Anterior cingulate cortex (tissue), 58 donors: ENCODE measurements at regions not wholly inside any gene's neighbourhood (a gene's known extent, or its start where the extent isn't known, plus 50 kb on each side); places are given as distances from the start of the nearest gene placed in this dataset.
"Not testable (repeated sequence)": the region's sequence is repeated elsewhere in the genome, so short reads cannot be mapped to it uniquely, and the experiment has no call there.

Source experiments
- DNase-seq, 58 donors: peaks; one replicate each; lab custom pipeline; 2025; lab: John Stamatoyannopoulos, UW

DNA sequence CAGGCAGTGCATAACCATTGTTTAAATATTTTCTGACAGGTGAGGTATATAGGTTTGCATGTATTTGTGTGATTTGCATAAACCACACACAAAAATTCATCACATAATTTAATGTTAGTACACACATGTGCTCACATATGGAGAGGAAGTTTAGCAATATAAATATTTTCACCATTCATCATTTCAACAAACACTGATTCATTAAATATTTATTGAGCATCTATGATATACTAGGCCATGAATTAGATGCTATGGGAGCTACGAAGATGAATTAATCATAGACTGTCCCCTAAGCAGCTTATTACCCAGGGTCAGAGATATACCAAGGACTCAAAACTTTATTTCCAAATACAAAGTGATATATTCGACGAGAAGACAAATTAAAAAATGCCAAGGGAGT is 311.6 kb upstream of the PIK3C3 start:
- DNase-seq, result no peak

DNA sequence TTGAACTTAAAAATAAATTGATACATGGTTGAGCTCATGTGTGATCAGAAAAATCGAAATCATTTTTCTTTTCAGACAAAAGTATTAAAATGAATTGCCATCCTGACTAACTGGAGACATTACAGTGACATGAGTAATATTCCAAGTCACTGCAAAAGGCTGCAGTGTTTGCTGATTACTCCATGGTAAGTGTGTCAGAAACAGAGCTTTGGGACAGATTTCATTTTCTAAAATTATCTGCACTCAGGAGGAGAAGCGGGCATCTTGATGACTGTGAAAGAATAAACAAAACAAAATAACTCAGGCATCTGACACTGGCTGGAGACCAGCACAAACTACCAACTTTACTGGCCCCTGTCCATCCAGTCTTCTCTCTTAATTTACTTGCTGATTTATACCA is 312.3 kb upstream of the PIK3C3 start:
- DNase-seq, result no peak

DNA sequence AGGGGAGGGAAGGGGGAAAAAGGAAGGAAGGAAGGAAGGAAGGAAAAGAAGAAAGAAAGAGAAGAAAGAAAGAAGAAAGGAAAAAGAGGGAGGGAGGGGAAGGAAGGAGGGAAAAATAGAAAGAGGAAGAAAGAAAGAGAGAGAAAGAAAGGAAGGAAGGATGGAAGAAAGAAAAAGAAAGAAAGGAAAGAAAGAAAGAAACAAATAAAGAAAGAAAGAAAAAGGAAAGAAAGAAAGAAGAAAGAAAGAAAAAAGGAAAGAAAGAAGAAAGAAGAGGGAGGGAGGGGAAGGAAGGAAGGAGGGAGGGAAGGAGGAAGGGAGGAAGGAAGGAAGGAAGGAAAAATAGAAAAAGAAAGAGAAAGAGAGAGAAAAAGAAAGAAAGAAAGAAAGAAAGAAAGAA is 315.8 kb upstream of the PIK3C3 start:
- DNase-seq, result no peak

DNA sequence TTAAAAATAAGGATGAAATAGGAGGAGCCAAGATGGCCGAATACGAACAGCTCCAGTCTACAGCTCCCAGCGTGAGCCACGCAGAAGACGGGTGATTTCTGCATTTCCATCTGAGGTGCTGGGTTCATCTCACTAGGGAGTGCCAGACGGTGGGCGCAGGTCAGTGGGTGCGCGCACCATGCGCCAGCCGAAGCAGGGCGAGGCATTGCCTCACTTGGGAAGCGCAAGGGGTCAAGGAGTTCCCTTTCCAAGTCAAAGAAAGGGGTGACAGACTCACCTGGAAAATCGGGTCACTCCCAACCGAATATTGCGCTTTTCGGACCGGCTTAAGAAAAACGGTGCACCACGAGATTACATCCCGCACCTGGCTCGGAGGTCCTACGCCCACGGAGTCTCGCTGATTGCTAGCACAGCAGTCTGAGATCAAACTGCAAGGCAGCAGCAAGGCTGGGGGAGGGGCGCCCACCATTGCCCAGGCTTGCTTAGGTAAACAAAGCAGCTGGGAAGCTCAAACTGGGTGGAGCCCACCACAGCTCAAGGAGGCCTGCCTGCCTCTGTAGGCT is 323.2 kb upstream of the PIK3C3 start:
- not testable (repeated sequence) for DNase-seq

DNA sequence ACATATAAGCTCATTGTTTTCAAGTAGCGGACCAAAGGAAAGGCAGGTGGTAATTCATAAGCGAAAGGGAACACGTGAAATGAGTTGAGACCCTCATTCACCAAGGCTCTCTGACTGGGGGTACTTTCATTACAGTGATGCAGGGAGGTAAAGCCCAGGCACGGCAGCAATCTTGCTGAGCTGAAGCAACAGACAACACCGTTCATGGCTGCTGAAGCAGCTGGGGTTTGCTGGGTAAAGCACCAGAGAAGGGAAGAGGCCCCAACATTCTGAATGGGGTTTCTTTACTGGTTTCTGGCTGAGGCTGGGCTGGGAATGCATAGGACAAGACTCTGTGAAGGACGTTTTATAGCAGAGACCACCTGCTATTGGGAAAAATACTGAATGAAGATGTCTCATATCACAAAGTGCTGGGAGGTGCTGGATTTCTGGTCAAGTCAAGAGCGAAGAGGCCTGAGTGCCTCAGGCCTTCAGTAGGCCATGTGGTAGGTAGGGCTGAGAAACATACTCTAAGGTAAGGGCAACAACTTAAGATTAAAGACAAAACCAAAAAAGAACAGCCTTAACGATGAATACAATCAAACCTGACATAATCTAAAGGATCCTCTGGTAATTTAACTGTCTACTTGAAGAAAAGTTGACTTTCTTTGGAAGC is 324.7 kb upstream of the PIK3C3 start:
- DNase-seq, result no peak

DNA sequence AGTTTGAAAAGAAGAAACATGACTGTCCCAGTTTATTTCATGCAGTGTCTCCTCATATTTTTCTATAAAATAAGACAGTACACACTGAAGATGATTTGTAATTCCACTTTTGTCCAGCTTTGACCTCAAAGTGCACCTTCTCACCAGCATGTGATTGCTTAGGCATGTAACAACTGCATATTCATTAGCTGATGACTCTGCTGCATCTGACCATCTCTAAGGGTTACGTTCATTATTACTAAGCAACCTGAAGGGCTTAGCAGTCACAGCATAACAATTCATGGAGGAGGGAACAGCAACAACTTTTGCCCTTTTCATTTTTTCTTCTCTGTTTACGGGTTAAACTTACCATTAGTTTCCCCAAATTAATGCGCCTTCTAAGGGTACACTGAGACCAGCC is 330.6 kb upstream of the PIK3C3 start:
- DNase-seq, result no peak

DNA sequence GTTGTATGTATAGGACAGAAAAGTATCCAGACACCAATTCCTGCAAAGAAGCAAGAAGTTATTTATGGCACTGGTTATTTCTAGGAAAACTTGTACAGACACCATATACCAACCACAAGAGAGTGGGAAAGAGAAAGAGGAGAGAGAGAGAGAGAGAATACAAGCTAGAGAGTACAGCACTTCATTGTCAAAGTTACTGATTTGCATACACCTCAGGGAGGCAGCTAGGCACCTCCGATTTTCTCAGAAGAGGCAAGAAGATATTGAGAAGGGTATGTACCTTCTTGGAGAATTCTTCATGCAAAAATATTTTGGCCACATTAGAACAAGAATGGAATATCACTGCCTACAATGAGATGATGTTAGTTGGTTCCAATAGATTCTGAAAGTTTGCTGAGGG is 333.9 kb upstream of the PIK3C3 start:
- DNase-seq, result no peak

DNA sequence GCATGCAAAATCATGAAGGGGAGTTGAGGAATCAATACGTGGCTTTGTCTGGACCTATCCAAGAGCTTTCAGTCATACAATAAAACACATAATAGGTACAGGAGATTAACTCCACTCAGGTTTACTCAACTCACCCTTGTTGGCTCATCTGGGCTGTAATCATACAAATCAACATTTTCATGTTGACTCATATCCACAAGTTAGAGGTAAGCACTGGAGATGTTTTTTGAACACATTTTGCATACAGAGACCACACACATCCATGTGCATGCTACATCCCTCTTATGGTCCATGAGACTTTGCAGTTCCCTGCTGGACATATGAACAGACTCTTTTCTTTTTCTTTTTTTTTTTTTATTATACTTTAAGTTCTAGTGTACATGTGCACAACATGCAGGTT is 336.9 kb upstream of the PIK3C3 start:
- no peak for DNase-seq

DNA sequence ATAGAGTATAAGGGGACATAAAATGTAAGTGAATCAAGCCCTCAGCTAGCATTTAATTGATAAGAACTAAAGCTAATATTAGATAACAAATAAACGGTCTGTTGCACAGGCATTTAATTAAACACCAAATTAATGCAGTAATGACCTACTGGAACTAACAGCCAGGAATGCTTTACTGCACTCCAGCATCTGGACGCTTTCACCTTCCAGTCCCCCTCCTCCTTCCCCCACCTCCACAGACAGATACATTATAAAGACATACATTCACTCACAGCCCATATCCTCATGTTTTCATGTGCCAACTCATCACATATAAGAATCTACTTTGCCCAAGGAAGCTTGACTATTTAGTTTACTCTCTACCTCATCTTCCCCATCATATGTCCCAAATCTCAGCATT is 337.4 kb upstream of the PIK3C3 start:
- DNase-seq, result no peak

DNA sequence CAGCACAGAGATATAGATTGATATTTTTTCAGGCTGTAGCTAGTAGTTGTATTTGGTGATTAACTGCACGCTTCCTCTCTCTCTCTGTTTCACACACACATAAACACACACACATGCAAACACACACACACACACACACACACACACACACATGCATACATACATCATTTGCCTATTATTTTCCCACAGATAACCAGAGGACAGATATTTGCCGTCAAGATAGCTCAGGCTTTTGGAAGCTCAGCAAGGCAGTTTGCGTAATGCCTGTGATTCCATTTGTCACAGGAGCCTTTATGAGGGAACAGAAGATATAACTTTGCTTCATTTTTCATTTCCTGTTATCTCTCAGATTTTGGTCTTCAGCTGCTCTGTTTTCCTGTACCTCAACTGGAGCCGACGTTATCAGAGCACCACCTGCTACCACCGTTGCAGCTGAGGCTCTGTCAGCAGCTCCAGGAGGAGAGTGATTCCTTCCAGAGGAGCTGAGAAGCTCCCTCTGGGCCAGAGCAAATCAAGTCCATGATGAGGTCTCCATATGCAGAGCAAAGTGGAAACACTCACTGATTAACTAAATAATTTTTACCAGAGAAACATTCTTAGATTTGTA is 341.9 kb upstream of the PIK3C3 start:
- no peak for DNase-seq

DNA sequence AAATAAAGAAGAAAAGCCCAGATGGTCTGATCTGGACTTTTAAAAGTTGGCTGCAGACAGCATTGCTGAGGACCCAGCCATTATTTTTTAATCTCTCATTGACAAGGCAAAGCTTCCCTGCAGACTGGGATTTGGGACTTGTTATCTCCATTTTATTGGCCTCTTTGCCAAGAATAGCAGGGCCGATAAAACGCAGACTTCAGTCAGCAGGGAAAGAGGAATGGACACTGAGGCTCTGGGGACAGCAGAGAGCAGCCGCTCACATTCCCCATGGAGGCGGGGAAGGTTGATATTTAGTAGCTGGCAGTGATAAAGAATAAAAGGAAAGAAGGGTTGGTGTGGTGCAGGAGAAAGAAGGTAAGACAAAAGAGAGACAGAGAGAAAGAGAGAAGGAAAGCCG is 350.1 kb upstream of the PIK3C3 start:
- no peak for DNase-seq

DNA sequence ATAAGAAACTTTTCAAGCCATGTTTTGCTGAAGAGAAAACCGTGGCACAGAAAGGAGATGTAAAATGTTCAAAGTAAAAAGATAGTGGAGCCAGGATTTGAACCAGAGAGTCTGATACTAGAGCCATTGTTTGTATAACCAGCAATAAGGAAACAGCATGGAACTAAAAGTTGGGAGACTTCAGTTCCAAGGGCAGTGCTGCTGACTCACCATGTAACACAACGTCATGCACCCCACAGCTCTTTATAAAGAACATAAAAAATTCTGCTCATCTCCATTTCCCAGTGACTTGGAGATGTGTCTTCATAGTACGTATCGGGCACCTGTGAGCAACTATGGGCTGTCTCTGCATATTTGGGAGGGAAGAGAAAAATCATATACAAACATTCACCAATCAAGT is 353.0 kb upstream of the PIK3C3 start:
- DNase-seq, result no peak

DNA sequence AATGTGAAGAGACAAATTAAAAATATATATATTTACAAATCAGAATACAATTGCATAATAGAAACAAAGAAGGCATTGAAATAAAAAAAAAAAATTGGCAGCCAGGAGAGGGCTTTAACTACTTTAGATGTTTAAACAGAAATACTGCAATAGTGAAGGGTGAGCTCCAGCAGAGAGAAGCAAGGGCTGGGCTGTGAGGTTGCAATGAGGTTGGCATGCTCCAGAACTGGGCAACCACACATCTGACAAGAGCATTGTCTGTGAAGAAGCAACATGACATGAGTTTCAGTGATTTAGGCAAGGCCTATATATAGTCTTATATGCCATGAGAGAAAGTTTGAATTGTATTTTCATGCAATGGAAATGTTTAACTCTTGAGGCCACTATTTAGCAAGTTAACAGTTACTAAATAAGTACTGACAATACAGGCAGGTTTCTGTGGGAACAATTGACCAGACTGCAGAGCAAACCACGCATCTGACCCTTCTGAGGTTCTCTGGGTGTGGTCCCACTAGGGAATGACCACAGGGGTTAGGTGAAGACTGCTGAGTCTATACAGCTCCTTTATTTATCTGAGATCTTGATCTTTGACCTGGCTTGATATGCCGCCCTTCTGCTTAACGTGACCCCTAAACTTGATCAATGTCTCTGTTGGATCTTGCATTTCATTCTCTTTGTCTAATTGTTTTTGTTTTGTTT is 354.2 kb upstream of the PIK3C3 start:
- DNase-seq, result no peak

DNA sequence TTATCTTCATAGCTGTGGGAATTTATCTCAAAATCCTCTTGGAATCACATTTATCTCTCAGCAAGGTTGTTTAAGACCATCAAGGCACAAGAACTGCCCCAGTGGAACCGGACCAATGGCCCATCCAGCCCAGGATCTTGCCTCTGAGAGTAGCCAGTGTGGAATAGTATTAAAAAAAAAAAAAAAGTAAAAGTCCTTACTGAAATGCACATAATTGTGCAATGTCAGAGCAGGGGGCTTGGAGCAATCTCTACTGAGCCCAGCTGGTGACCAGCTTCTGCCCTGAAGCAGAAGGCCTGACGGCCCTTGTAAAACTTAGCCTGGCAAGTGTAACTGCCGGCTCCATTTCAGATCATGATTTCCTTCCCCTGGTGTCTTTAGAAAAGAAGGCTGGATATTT is 355.6 kb upstream of the PIK3C3 start:
- no peak for DNase-seq

DNA sequence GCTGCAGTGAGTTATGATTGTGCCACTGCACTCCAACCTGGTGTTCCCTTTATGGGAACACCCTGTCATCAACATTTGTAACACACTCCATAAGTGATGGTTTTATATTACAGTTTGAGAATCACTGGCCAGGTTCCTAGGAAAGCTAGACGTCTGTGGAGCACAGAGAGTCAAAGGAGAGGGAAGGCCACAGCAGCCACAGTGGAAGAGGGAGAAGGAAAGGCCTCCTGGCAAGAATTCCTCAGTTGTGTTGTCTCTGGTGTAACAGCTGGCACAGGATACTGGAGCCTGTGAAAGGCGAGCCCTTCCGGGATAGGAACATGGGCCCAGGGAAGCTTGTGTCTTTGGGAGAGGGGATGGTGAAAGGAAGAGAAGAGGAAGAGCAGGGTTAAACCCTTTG is 360.5 kb upstream of the PIK3C3 start:
- no peak for DNase-seq

DNA sequence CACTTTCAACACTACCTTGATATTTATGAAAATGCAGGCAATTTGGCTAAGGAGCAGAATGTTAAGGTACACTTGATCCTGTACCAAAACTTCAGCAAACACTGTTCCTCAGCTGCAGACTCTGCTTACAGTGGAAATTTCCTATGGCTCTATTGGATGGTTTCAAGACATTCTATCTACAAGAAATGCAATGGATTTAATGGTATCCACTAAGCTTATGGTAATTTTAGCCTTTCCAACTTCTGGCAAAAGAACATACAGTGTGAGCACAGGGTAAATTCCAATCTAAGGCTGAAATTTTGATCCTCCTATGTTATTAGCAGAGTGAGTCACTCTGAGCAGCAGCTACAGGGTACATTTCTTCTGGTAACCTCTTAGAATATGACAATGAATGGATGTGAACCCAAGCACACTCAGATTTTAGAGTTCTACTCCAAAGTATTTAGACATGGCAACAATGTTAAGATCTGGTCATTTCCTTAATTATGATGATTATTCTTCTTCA is 361.8 kb upstream of the PIK3C3 start:
- DNase-seq, result no peak

DNA sequence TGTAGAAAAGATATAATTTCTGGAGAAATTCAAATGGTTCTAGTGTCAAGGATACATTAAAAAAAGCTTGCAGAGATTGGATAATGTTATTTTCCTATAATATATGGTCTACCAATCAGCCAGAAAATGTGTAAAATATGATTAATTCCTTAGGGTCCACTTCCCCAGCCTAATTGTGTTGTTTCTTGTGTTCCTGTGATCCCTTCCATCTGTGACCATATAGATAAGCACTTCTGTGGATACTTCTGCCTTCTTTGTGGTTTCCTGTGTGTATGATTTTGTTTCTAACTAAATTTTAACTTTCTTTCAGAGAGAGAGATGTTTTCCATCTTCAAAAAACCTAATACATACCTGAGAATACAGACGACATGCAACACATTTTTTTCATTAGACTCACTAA is 367.1 kb upstream of the PIK3C3 start:
- no peak for DNase-seq

DNA sequence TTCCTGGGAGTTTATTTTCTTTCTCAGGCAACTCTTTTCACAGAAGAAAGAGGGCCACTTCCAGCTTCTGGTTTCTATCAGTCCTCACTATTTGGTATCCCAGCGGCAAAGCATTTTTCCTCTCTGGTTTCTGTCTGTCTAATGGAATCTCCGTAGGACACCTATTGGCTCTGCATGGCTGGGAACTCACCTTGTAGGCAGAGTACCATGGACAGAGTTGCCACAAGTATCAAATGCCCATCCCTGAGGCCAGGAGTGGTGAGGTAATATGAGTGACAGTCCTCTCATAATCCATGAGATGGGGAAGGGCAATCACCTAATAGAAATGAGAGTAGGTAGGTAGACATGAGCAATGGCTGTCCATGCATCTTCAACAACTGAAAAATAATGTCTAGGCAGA is 369.5 kb upstream of the PIK3C3 start:
- no peak for DNase-seq

DNA sequence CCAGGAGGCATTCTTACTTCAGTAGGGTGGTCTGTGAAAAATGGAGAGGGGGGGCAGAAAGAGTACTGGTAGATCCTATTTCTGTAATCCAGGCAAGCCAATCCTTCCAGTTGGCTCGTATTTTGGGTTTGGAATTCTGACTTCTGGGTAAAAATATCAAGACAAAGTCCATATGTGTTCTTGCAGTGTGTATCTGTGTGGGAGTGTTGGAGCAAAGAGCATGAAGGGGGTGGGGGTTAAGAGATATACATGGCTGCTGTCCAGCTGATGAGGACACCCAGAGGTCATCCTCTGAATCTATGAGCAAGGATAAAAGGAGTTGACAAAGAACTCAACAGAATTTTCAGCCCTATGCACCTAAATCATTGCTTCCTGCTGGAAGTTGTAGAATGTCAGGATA is 375.8 kb upstream of the PIK3C3 start:
- DNase-seq, result no peak

DNA sequence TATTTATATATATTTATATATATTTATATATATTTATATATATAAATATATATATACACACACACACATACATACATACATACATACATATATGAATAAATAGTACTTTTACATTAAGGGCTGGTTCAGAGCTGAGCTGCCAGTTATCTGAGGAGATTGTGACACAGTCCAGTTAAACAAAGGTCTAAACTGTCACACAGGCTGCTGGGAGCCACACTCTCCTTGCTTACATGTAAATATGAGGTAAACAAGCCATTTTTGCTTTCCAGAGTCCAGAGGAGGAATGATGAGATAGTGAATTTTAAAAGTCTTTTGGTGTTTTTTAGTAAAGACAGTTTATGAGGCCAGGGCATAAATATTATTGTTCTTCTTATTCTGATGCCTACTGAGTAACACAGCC is 377.5 kb upstream of the PIK3C3 start:
- no peak for DNase-seq

DNA sequence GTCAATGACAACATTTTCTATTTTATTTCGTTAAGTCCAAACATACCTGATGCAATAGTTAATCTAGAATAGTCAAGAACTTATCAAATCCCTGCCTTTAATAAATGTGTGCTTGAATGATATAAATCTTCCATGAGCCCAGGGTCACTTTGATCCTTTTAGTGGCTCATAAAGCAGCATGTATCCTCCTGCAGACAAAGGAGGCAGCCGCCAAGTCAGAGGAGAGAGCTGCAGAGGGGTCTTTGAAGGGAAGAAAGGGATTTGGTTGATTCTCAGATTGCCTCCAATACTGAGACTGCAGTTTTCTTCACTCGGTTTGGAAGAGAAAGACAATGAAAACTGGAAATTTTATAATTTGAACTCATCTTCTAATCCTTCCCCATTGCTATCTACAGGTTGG is 378.4 kb upstream of the PIK3C3 start:
- no peak for DNase-seq

DNA sequence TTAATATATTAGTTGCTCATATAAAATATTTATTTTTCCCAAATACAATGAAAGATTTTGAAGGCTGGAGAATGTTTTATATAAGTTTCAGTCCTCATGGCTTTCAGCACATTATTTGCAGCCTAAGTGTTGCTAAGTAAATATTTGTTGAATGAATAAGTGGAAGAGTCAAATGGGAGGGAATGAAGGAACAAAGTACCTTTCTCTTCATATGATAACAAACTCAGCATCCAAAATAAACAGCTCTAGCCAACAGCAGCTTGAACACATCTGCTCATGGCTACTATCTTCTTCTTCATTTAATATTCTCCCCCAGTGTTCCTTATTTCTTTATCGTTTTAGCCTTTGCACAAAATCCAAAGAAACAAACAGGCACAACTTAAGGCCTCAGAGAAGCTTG is 385.2 kb upstream of the PIK3C3 start:
- no peak for DNase-seq
